Esophagus squamous epithelium (tissue), 5 donors: ENCODE measurements at regions not wholly inside any gene's neighbourhood (a gene's known extent, or its start where the extent isn't known, plus 50 kb on each side); places are given as distances from the start of the nearest gene placed in this dataset.
"Not testable (repeated sequence)": the region's sequence is repeated elsewhere in the genome, so short reads cannot be mapped to it uniquely, and the experiment has no call there.

Experiments
- DNase-seq: peaks from one replicate; lab custom pipeline; 2025; lab: John Stamatoyannopoulos, UW
- H3K27ac ChIP-seq, 4 donors: fragments of 200-600 bp; sonication (generic); one replicate each; pipeline ENCODE4 v1.5.1; 2016 to 2019; ENCODE audit warnings: mild to moderate bottlenecking in 1 of 4
- H3K27me3 ChIP-seq, 4 donors: fragments of 200-600 bp; sonication (generic); 1 replicate in 3 of 4; 2 replicates in 1 of 4; pipeline versions ENCODE4 v1.5.1 to v1.6.0; 2017 to 2021; ENCODE audit warnings: antibody characterized with exemption in 1 of 4
- H3K36me3 ChIP-seq, 3 donors: fragments of 200-600 bp; sonication (generic); one replicate each; pipeline ENCODE4 v1.5.1; 2016 to 2019
- H3K4me1 ChIP-seq, 3 donors: fragments of 200-600 bp; sonication (generic); one replicate each; pipeline ENCODE4 v1.5.1; 2017 to 2019
- H3K4me3 ChIP-seq, 4 donors: fragments of 200-600 bp; sonication (generic); 1 replicate in 3 of 4; 2 replicates in 1 of 4; pipeline ENCODE4 v1.5.1; 2016 to 2019; ENCODE audit warnings: mild to moderate bottlenecking in 2 of 4, moderate library complexity in 1 of 4
- H3K9me3 ChIP-seq, 3 donors: fragments of 200-600 bp; sonication (generic); one replicate each; pipeline ENCODE4 v1.5.1; 2016 to 2019
- POLR2A ChIP-seq, 4 donors: fragments of 450-650 bp; IDR thresholded peaks; one replicate each; pipeline ENCODE4 v1.6.1; 2017; ENCODE audit warnings: antibody characterized with exemption in 4 of 4, mild to moderate bottlenecking in 4 of 4, moderate library complexity in 3 of 4
- WGBS, 2 donors: methylation state at CpG; one replicate each; pipeline ENCODE4 v1.1.5; 2018; 5-methylcytosine and 5-hydroxymethylcytosine counted together
- intact Hi-C: fragments of 100-400 bp; cut with DNase I; formaldehyde crosslinking; loops from one replicate; pipeline ENCODE4 v1.15.0; 2022
- TF ChIP-seq, protein P1 (sequence below), 6 experiments: fragments of 450-650 bp in 4 of 6; fragments of 200-600 bp in 2 of 6; sonication (generic) in 2 of 6; IDR thresholded peaks; one replicate each; pipeline ENCODE4 v1.5.1; 2016 to 2019; ENCODE audit warnings: antibody characterized with exemption in 6 of 6, mild to moderate bottlenecking in 4 of 6, moderate library complexity in 4 of 6
- donor health status: DM: yes; HTN: yes; CAD: no.

GRCh38 chr17:30720013-30720471, 104.5 kb downstream of the CRLF3 start:
- H3K9me3 ChIP-seq: no peaks in the 10 kb centered on the region
- TF ChIP-seq, protein P1, sequence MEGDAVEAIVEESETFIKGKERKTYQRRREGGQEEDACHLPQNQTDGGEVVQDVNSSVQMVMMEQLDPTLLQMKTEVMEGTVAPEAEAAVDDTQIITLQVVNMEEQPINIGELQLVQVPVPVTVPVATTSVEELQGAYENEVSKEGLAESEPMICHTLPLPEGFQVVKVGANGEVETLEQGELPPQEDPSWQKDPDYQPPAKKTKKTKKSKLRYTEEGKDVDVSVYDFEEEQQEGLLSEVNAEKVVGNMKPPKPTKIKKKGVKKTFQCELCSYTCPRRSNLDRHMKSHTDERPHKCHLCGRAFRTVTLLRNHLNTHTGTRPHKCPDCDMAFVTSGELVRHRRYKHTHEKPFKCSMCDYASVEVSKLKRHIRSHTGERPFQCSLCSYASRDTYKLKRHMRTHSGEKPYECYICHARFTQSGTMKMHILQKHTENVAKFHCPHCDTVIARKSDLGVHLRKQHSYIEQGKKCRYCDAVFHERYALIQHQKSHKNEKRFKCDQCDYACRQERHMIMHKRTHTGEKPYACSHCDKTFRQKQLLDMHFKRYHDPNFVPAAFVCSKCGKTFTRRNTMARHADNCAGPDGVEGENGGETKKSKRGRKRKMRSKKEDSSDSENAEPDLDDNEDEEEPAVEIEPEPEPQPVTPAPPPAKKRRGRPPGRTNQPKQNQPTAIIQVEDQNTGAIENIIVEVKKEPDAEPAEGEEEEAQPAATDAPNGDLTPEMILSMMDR (IDR thresholded peaks at IDR 0.05): no peak
- TF ChIP-seq POLR2A (IDR thresholded peaks at IDR 0.05): no peak
- H3K27ac ChIP-seq: no peak overlapping the region
- H3K4me3 ChIP-seq: no peak overlapping the region
- DNase-seq: no peak
- intact Hi-C loops: no loop called here
- H3K36me3 ChIP-seq: no peaks in the 10 kb centered on the region
- H3K4me1 ChIP-seq: peaks cover 0 to 3% (median under 1%) of the 10 kb centered on the region in 3 donors
- no CpG with 5 or more reads among the region's 14 CpGs for WGBS, 2 donors
- H3K27me3 ChIP-seq: no peaks in the 10 kb centered on the region

DNA sequence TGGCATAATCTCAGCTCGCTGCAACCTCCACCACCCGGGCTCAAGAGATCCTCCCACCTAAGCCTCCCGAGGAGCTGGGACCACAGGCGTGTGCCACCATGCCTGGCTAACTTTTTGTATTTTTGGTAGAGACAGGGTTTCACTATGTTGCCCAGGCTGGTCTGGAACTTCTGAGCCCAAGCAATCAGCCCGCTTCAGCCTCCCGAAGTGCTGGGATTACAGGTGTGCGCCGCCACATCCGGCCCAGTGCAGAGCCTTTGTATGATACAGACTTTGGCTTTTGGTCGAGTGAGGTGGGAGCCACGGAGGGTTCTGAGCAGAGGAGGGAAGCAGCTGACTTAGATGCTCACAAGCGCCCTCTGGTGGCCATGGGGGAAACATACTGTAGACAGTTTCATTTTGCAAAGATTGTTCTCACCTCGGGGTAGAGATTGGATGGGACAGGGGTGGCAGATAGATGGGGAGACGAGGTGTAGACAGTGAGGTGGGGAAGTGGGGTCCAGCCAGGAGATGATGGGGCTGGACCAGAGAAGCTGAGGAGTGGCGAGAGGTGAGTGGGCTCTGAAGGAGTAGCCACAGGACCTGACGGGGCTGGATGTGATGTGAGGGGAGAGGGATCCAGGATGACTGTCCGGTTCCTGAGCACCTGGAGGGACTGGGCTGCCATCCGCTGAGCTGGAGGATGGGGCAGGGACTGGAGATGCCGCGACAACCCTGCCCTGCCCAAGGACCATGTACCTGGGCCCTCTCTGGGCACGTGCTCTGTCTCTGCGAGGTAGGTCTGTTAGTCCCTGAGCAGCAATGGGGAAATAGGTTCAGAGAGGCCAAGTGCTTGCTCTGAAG, 105.1 kb downstream of the CRLF3 start:
- not testable (repeated sequence) for H3K9me3 ChIP-seq, DNase-seq
- 58 to 69% methylated on average over 16 of the region's 22 CpGs for WGBS, 2 donors

DNA sequence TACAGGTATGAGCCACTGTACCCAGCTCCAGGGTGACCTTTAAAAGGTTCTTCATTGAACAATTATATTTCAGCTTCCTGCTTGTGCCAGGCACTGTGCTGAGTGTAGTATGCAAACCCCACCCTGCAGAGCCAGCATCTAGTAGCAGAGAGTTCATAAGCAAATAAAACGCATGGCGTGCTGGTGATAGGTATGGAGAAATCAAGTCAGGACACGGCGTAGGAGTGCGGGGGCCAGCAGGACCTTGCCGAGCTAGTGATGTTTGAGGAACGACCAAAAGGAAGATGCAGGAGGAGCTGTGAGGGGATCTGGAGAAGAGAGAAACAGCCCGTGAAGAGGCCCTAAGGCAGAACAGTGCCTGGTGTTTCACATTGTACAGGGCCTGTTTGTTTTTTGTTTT, 105.8 kb downstream of the CRLF3 start:
- WGBS, 2 donors: 86 to 95% methylated on average over 8 of the region's 8 CpGs
- H3K4me3 ChIP-seq, H3K27me3 ChIP-seq, intact Hi-C loops, H3K4me1 ChIP-seq, H3K27ac ChIP-seq, H3K9me3 ChIP-seq, DNase-seq, H3K36me3 ChIP-seq: not testable (repeated sequence)

More for the DNA sequence above, 105.1 kb downstream of the CRLF3 start:
- H3K27me3 ChIP-seq, H3K4me3 ChIP-seq, H3K36me3 ChIP-seq, H3K27ac ChIP-seq, H3K4me1 ChIP-seq, intact Hi-C loops: not testable (repeated sequence)
- TF ChIP-seq, protein P1 (IDR thresholded peaks at IDR 0.05): peak in 5 of 6 experiments; percentile 46 to 77 (median 67)

DNA sequence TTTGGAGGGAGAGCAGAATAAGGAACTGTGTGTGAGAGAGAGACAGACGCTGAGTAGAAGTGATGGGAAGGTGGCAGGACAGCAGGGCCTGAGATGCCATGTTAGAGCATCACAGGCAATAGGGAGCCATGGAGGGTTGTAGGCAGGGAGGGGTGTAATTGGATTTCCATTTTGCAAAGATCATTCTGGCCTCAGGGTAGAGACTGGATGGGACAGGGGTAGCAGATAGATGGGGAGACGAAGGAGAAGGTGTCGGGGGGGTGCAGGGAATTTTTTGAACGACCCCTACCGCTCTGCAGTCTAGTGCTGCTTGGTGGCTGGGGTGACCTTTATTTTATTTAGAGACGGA, 106.4 kb downstream of the CRLF3 start:
- H3K27ac ChIP-seq, H3K27me3 ChIP-seq, H3K4me1 ChIP-seq, H3K4me3 ChIP-seq, H3K36me3 ChIP-seq, H3K9me3 ChIP-seq, intact Hi-C loops, DNase-seq: not testable (repeated sequence)
- WGBS, 2 donors: 95 to 97% methylated on average over 5 of the region's 6 CpGs

DNA sequence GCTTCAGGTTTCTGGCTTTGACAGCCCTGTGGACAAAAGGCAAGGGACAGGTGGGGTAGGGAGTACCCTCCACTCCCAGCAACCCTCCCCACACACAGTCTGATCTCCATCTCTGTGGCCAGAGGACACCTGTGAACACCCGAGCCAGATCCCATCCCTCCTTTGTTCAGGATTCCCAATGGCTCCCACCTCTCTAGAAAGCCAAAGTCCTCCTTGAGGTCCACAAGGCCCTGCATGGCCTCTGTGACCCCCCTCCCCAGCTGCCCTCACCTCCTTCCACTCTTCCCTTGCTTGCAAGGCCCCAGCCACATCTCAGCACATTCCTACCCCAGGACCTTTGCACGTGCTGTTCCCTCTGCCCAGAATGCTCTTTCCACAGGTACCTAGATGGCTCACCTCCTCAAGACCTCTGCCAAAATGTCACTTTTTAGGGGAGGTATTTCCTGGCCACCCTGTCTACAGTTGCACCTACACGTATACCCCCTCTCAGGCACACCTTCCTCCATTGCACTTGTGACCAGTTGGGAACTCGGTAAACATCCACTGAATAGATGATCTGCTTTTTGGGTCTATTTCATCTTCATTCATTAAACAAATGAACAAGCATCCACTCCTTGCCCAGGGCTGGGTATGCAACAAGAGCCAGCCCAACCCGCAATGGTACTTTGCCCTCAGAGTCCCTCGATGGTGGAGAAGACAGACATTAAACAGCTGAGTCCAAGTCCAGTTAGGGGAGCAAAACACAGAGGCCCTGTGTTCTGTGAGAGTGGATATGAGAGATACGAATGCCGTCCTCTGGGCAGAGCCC, 107.0 kb downstream of the CRLF3 start:
- no peak overlapping the region for H3K27ac ChIP-seq
- no peak for DNase-seq
- H3K4me3 ChIP-seq: no peak overlapping the region
- peaks cover 0 to 7% (median 3%) of the 10 kb centered on the region in 3 donors for H3K4me1 ChIP-seq
- TF ChIP-seq, protein P1 (IDR thresholded peaks at IDR 0.05): no peak
- no peaks in the 10 kb centered on the region for H3K9me3 ChIP-seq
- WGBS, 2 donors: 81 to 88% methylated on average over 7 to 8 of the region's 8 CpGs
- H3K36me3 ChIP-seq: no peaks in the 10 kb centered on the region
- no peaks in the 10 kb centered on the region for H3K27me3 ChIP-seq
- intact Hi-C loops: no loop called here
